SU-DHL-6 (cell line): ENCODE measurements at regions not wholly inside any gene's neighbourhood (a gene's known extent, or its start where the extent isn't known, plus 50 kb on each side); places are given as distances from the start of the nearest gene placed in this dataset.
"Not testable (repeated sequence)": the region's sequence is repeated elsewhere in the genome, so short reads cannot be mapped to it uniquely, and the experiment has no call there.

Experiments
- H2AFZ ChIP-seq: fragments of 200-600 bp; sonication (generic); 2 replicates; pipeline ENCODE4 v1.6.1; 2014; ENCODE audit warnings: low read depth, mild to moderate bottlenecking, moderate library complexity, mixed read lengths, antibody characterized with exemption, low read length; ENCODE audit not compliant: severe bottlenecking
- H3F3A ChIP-seq: fragments of 200-600 bp; shearing (Covaris generic); 2 replicates; pipeline ENCODE4 v1.6.0; 2016; ENCODE audit warnings: antibody characterized with exemption, mild to moderate bottlenecking; ENCODE audit not compliant: insufficient read depth
- H3K27ac ChIP-seq: fragments of 200-600 bp; sonication (generic); 2 replicates; pipeline ENCODE4 v1.5.1; 2016; ENCODE audit warnings: low read depth, mild to moderate bottlenecking, low read length, moderate library complexity, mixed read lengths
- H3K27me3 ChIP-seq: fragments of 200-600 bp; sonication (generic), shearing (Covaris generic); 2 replicates; pipeline ENCODE4 v1.6.0; 2014; ENCODE audit warnings: mild to moderate bottlenecking, low read length
- H3K36me3 ChIP-seq: fragments of 200-600 bp; sonication (generic); 2 replicates; pipeline ENCODE4 v1.6.1; 2014; ENCODE audit warnings: mild to moderate bottlenecking, low read length, mixed read lengths
- H3K4me2 ChIP-seq: fragments of 300-600, 200-600 bp; shearing (Covaris generic), sonication (generic); 2 replicates; pipeline ENCODE4 v1.6.0; 2014; ENCODE audit warnings: low read length, low read depth, mild to moderate bottlenecking; ENCODE audit not compliant: poor library complexity, severe bottlenecking
- H3K4me3 ChIP-seq: fragments of 200-600 bp; sonication (generic); 2 replicates; pipeline ENCODE4 v1.5.1; 2014; ENCODE audit warnings: antibody characterized with exemption, low read length, mild to moderate bottlenecking, mixed read lengths; ENCODE audit not compliant: insufficient read depth, poor library complexity, severe bottlenecking
- H3K79me2 ChIP-seq: fragments of 200-600 bp; sonication (generic); 2 replicates; pipeline ENCODE4 v1.6.1; 2014; ENCODE audit warnings: mild to moderate bottlenecking, low read length, moderate library complexity; ENCODE audit not compliant: insufficient read depth
- H3K9ac ChIP-seq: fragments of 200-600 bp; sonication (generic); 2 replicates; pipeline ENCODE4 v1.7.0; 2014; ENCODE audit warnings: mild to moderate bottlenecking, low read length
- H3K9me2 ChIP-seq: fragments of 200-600 bp; sonication (generic); replicated peaks from 2 replicates; pipeline ENCODE4 v1.6.1; 2014; ENCODE audit warnings: low read length; ENCODE audit not compliant: insufficient read depth
- H3K9me3 ChIP-seq: fragments of 200-600 bp; sonication (generic); 2 replicates; pipeline ENCODE4 v1.6.1; 2014; ENCODE audit warnings: low read length, mixed read lengths; ENCODE audit not compliant: insufficient read depth
- H4K20me1 ChIP-seq: fragments of 200-600 bp; sonication (generic); 2 replicates; pipeline ENCODE4 v1.6.1; 2014; ENCODE audit warnings: low read depth, mild to moderate bottlenecking, antibody characterized with exemption, low read length, moderate library complexity, mixed read lengths
- CTCF ChIP-seq: fragments of 200-600 bp; sonication (generic); IDR thresholded peaks from one replicate; pipeline ENCODE4 v1.5.1; 2017; ENCODE audit warnings: antibody characterized with exemption, mild to moderate bottlenecking, low read length, moderate library complexity; ENCODE audit not compliant: insufficient read depth, poor library complexity, severe bottlenecking
- EZH2phosphoT487 ChIP-seq: fragments of 200-600 bp; sonication (generic), shearing (Covaris generic); conservative IDR thresholded peaks from 2 replicates; pipeline ENCODE4 v1.6.1; 2018; ENCODE audit warnings: mild to moderate bottlenecking, antibody characterized with exemption, low read length, moderate library complexity, mixed read lengths

- no peak overlapping the region for H3K9ac ChIP-seq
- H3K4me3 ChIP-seq, result no peak overlapping the region
- no peaks in the 10 kb centered on the region for H4K20me1 ChIP-seq
- H3K27ac ChIP-seq, result no peak overlapping the region
- no peaks in the 10 kb centered on the region for H3K27me3 ChIP-seq
- TF ChIP-seq EZH2phosphoT487, result no peak
- no peak for TF ChIP-seq CTCF
- H3K9me3 ChIP-seq, result no peaks in the 10 kb centered on the region
- H3K4me2 ChIP-seq, result no peak overlapping the region
- no peak overlapping the region for H2AFZ ChIP-seq
- no peaks in the 10 kb centered on the region for H3K36me3 ChIP-seq
- H3K9me2 ChIP-seq, result no peaks in the 10 kb centered on the region
- no peaks in the 10 kb centered on the region for H3K79me2 ChIP-seq
- no peaks in the 10 kb centered on the region for H3F3A ChIP-seq
These were observed 652.8 kb upstream of the CTNND2 start for GRCh38 chr5:12557012-12557411.

GRCh38 chr5:12526113-12526512, 621.9 kb upstream of the CTNND2 start:
- H2AFZ ChIP-seq, result no peak overlapping the region
- no peaks in the 10 kb centered on the region for H4K20me1 ChIP-seq
- H3K27ac ChIP-seq, result no peak overlapping the region
- no peak overlapping the region for H3K4me2 ChIP-seq
- H3K9me2 ChIP-seq, result no peaks in the 10 kb centered on the region
- H3K36me3 ChIP-seq, result no peaks in the 10 kb centered on the region
- no peaks in the 10 kb centered on the region for H3K9me3 ChIP-seq
- no peaks in the 10 kb centered on the region for H3K79me2 ChIP-seq
- no peaks in the 10 kb centered on the region for H3K27me3 ChIP-seq
- no peak overlapping the region for H3K9ac ChIP-seq
- H3F3A ChIP-seq, result no peaks in the 10 kb centered on the region
- no peak overlapping the region for H3K4me3 ChIP-seq
- no peak for TF ChIP-seq CTCF
- no peak for TF ChIP-seq EZH2phosphoT487

GRCh38 chr5:12522116-12522515, 617.9 kb upstream of the CTNND2 start:
- TF ChIP-seq EZH2phosphoT487, result no peak
- no peak for TF ChIP-seq CTCF
- no peaks in the 10 kb centered on the region for H3K27me3 ChIP-seq
- H3K9me3 ChIP-seq, result no peaks in the 10 kb centered on the region
- no peak overlapping the region for H3K27ac ChIP-seq
- H2AFZ ChIP-seq, result no peak overlapping the region
- no peak overlapping the region for H3K9ac ChIP-seq
- no peaks in the 10 kb centered on the region for H4K20me1 ChIP-seq
- H3F3A ChIP-seq, result no peaks in the 10 kb centered on the region
- H3K4me3 ChIP-seq, result no peak overlapping the region
- H3K79me2 ChIP-seq, result no peaks in the 10 kb centered on the region
- H3K4me2 ChIP-seq, result no peak overlapping the region
- H3K36me3 ChIP-seq, result no peaks in the 10 kb centered on the region
- no peaks in the 10 kb centered on the region for H3K9me2 ChIP-seq

- not testable (repeated sequence) for H2AFZ ChIP-seq, H4K20me1 ChIP-seq, H3K27ac ChIP-seq, H3K36me3 ChIP-seq, H3K79me2 ChIP-seq, H3K27me3 ChIP-seq, H3F3A ChIP-seq, H3K4me3 ChIP-seq, H3K9ac ChIP-seq, H3K4me2 ChIP-seq, H3K9me2 ChIP-seq, H3K9me3 ChIP-seq
These were observed 600.7 kb upstream of the CTNND2 start for GRCh38 chr5:12504983-12505382.
